Aorta (tissue), 5 donors: ENCODE measurements at regions not wholly inside any gene's neighbourhood (a gene's known extent, or its start where the extent isn't known, plus 50 kb on each side); places are given as distances from the start of the nearest gene placed in this dataset.

Experiments
- ATAC-seq: fragments of 200-7000 bp; cut with Tn5 transposase; one replicate; pipeline ENCODE4 v1.9.1; 2022; ENCODE audit warnings: moderate library complexity; ENCODE audit not compliant: low FRiP score
- DNase-seq, 2 donors: peaks; one replicate each; pipeline ENCODE4 v3.0.0-alpha.2; 2020
- H3K27ac ChIP-seq, 2 donors: one replicate each; pipeline ENCODE4 v1.5.1; 2013; ENCODE audit warnings: low read length in 2 of 2, mild to moderate bottlenecking in 2 of 2, moderate library complexity in 2 of 2, control low read depth in 1 of 2, inconsistent platforms in 1 of 2, low read depth in 1 of 2
- H3K27me3 ChIP-seq, 2 donors: one replicate each; pipeline ENCODE4 v1.6.1; 2013; ENCODE audit warnings: control low read depth in 1 of 2, low read length in 1 of 2, mild to moderate bottlenecking in 1 of 2, moderate library complexity in 1 of 2; ENCODE audit not compliant: insufficient read depth in 2 of 2, control insufficient read depth in 1 of 2
- H3K36me3 ChIP-seq, 2 donors: one replicate each; pipeline ENCODE4 v1.6.1; 2013; ENCODE audit warnings: control low read depth in 1 of 2, low read length in 1 of 2, mild to moderate bottlenecking in 1 of 2; ENCODE audit not compliant: insufficient read depth in 2 of 2, control insufficient read depth in 1 of 2
- H3K4me1 ChIP-seq, 2 donors: one replicate each; pipeline ENCODE4 v1.6.1; 2013; ENCODE audit warnings: low read length in 2 of 2, control low read depth in 1 of 2, mild to moderate bottlenecking in 1 of 2, moderate library complexity in 1 of 2; ENCODE audit not compliant: insufficient read depth in 2 of 2, control insufficient read depth in 1 of 2
- H3K4me3 ChIP-seq, 2 donors: one replicate each; pipeline ENCODE4 v1.5.1; 2013; ENCODE audit warnings: low read length in 2 of 2, control low read depth in 1 of 2, mild to moderate bottlenecking in 1 of 2
- H3K9me3 ChIP-seq: one replicate; pipeline ENCODE4 v1.6.1; 2013; ENCODE audit warnings: mild to moderate bottlenecking, low read length; ENCODE audit not compliant: control insufficient read depth
- WGBS, 2 donors: extraction: QIAGEN DNeasy Blood & Tissue Kit; methylation state at CpG; one replicate each; pipeline ENCODE4 v1.1.7; 2013; 5-methylcytosine and 5-hydroxymethylcytosine counted together
- intact Hi-C, 2 donors: fragments of 100-400 bp; cut with DNase I; formaldehyde crosslinking; loops; one replicate each; pipeline versions ENCODE4 v1.14.2 to v1.15.0; 2022
- donor health status: healthy with polysubstance abuse.
- donor health status: Bipolar disorder and iron deficiency.
- donor health status: DM: no; HTN: no; CAD: no.
- donor health status: DM: no; HTN: no; CAD: no.
- donor health status: DM: yes; HTN: yes; CAD: no.

GRCh38 chr6:14443629-14444268, 326.2 kb downstream of the CD83 start:
- intact Hi-C loops = no loop called here
- ATAC-seq = no peak
- no peak for DNase-seq
- Histone ChIP-seq H3K27ac (no peak overlapping the region), H3K4me3 (no peak overlapping the region), H3K9me3 (no peaks in the 10 kb centered on the region), H3K36me3 (no peaks in the 10 kb centered on the region), H3K4me1 (peaks cover 0 to 2% of the 10 kb centered on the region in 2 donors), H3K27me3 (no peaks in the 10 kb centered on the region)
- 93 to 96% methylated on average over 4 of the region's 4 CpGs for WGBS, 2 donors

GRCh38 chr6:14444295-14444972, 326.9 kb downstream of the CD83 start:
- no peaks in the 10 kb centered on the region for H3K36me3 ChIP-seq
- 85 to 86% methylated on average over 3 of the region's 3 CpGs for WGBS, 2 donors
- no peaks in the 10 kb centered on the region for H3K9me3 ChIP-seq
- H3K27ac ChIP-seq = no peak overlapping the region
- H3K27me3 ChIP-seq = no peaks in the 10 kb centered on the region
- ATAC-seq (no peak), DNase-seq (no peak)
- peaks cover 0 to 2% of the 10 kb centered on the region in 2 donors for H3K4me1 ChIP-seq
- H3K4me3 ChIP-seq = no peak overlapping the region
- intact Hi-C loops = no loop called here

GRCh38 chr6:14447240-14447639, 329.7 kb downstream of the CD83 start:
- no peaks in the 10 kb centered on the region for H3K4me1 ChIP-seq
- intact Hi-C loops = no loop called here
- H3K4me3 ChIP-seq = no peak overlapping the region
- no peaks in the 10 kb centered on the region for H3K36me3 ChIP-seq
- 98 to 100% methylated on average over 2 of the region's 2 CpGs for WGBS, 2 donors
- ATAC-seq (no peak), DNase-seq (no peak)
- H3K9me3 ChIP-seq = no peaks in the 10 kb centered on the region
- no peaks in the 10 kb centered on the region for H3K27me3 ChIP-seq
- no peak overlapping the region for H3K27ac ChIP-seq

- no peak overlapping the region for H3K4me3 ChIP-seq
- H3K36me3 ChIP-seq = no peaks in the 10 kb centered on the region
- WGBS, 2 donors = 79 to 93% methylated on average over 1 of the region's 1 CpG
- no peaks in the 10 kb centered on the region for H3K9me3 ChIP-seq
- no peak for DNase-seq
- no peaks in the 10 kb centered on the region for H3K4me1 ChIP-seq
- ATAC-seq = no peak
- no peaks in the 10 kb centered on the region for H3K27me3 ChIP-seq
- no peak overlapping the region for H3K27ac ChIP-seq
- intact Hi-C loops = no loop called here
Measured at GRCh38 chr6:14448246-14448645, 330.7 kb downstream of the CD83 start.

- Histone ChIP-seq H3K4me3 (no peak overlapping the region), H3K4me1 (peaks cover 0 to 3% of the 10 kb centered on the region in 2 donors), H3K27ac (no peak overlapping the region), H3K36me3 (no peaks in the 10 kb centered on the region), H3K27me3 (no peaks in the 10 kb centered on the region), H3K9me3 (no peaks in the 10 kb centered on the region)
- DNase-seq (no peak), ATAC-seq (no peak)
- WGBS, 2 donors = 84% methylated on average over 12 of the region's 12 CpGs
- intact Hi-C loops = no loop called here
Measured at GRCh38 chr6:14450133-14450504, 332.5 kb downstream of the CD83 start.

- ATAC-seq (no peak), DNase-seq (no peak)
- intact Hi-C loops = no loop called here
- WGBS, 2 donors = 95% methylated on average over 6 of the region's 6 CpGs
- Histone ChIP-seq H3K36me3 (no peaks in the 10 kb centered on the region), H3K4me1 (peaks cover 2 to 5% of the 10 kb centered on the region in 2 donors), H3K27ac (no peak overlapping the region), H3K9me3 (no peaks in the 10 kb centered on the region), H3K4me3 (no peak overlapping the region), H3K27me3 (no peaks in the 10 kb centered on the region)
Measured at GRCh38 chr6:14450578-14450977, 333.0 kb downstream of the CD83 start.

GRCh38 chr6:14451594-14452374, 334.2 kb downstream of the CD83 start:
- Histone ChIP-seq H3K27ac (no peak overlapping the region), H3K36me3 (no peaks in the 10 kb centered on the region), H3K9me3 (no peaks in the 10 kb centered on the region), H3K27me3 (no peaks in the 10 kb centered on the region), H3K4me3 (no peak overlapping the region), H3K4me1 (peaks cover 2 to 5% of the 10 kb centered on the region in 2 donors)
- intact Hi-C loops = no loop called here
- no peak for DNase-seq
- 96 to 97% methylated on average over 9 of the region's 9 CpGs for WGBS, 2 donors
- ATAC-seq = no peak

GRCh38 chr6:14452567-14453527, 335.3 kb downstream of the CD83 start:
- no peak for ATAC-seq
- WGBS, 2 donors = 64 to 71% methylated on average over 17 of the region's 17 CpGs
- intact Hi-C loops = no loop called here

More at GRCh38 chr6:14452567-14453527, 335.3 kb downstream of the CD83 start:
- no peaks in the 10 kb centered on the region for H3K36me3 ChIP-seq
- peaks cover 2 to 5% of the 10 kb centered on the region in 2 donors for H3K4me1 ChIP-seq
- DNase-seq = no peak
- no peaks in the 10 kb centered on the region for H3K9me3 ChIP-seq
- H3K4me3 ChIP-seq = no peak overlapping the region
- no peaks in the 10 kb centered on the region for H3K27me3 ChIP-seq
- no peak overlapping the region for H3K27ac ChIP-seq
